SK-N-SH (cell line): ENCODE measurements at regions not wholly inside any gene's neighbourhood (a gene's known extent, or its start where the extent isn't known, plus 50 kb on each side); places are given as distances from the start of the nearest gene placed in this dataset.
"Not testable (repeated sequence)": the region's sequence is repeated elsewhere in the genome, so short reads cannot be mapped to it uniquely, and the experiment has no call there.

Source experiments
- CTCF ChIA-PET: fragments of 300-600, 350-600 bp; formaldehyde crosslinking; extraction: SDS; loops from one replicate; lab custom pipeline; 2021; lab: Yijun Ruan, JAX
- POLR2A ChIA-PET: fragments of 350-600 bp; sonication (Branson Sonifier 250); formaldehyde crosslinking; extraction: SDS; loops from one replicate; lab custom pipeline; 2020; ENCODE audit warnings: antibody characterized with exemption, inconsistent platforms; lab: Yijun Ruan, JAX
- DNase-seq: peaks from one replicate; pipeline ENCODE4 v3.0.0; 2012
- H2AFZ ChIP-seq: fragments of 200-600 bp; sonication (generic); 2 replicates; pipeline ENCODE4 v1.8.1; 2016; ENCODE audit warnings: antibody characterized with exemption, mild to moderate bottlenecking, low read depth
- H3F3A ChIP-seq: fragments of 200-600 bp; sonication (generic); replicated peaks from 2 replicates; pipeline ENCODE3; 2016; ENCODE audit warnings: antibody characterized with exemption, mild to moderate bottlenecking; ENCODE audit not compliant: insufficient read depth
- H3K27ac ChIP-seq, 2 experiments: fragments of 200-500 bp in 1 of 2; fragments of 200-600 bp in 1 of 2; sonication (Bioruptor generic) in 1 of 2; sonication (generic), shearing (Covaris generic) in 1 of 2; 2 replicates each; pipeline versions ENCODE4 v1.5.1 to v1.6.1; 2014 to 2016; ENCODE audit warnings: low read depth in 2 of 2, inconsistent platforms in 1 of 2, low read length in 1 of 2, mild to moderate bottlenecking in 1 of 2, mixed read lengths in 1 of 2
- H3K27me3 ChIP-seq: fragments of 200-600 bp; sonication (generic), shearing (Covaris generic); 2 replicates; pipeline ENCODE4 v1.6.1; 2016; ENCODE audit warnings: mixed run types; ENCODE audit not compliant: insufficient read depth
- H3K36me3 ChIP-seq, 2 experiments: fragments of 200-500 bp in 1 of 2; fragments of 200-600 bp in 1 of 2; sonication (Bioruptor generic) in 1 of 2; sonication (generic) in 1 of 2; replicated peaks in 1 of 2; 2 replicates each; pipeline versions ENCODE3 to v1.5.1; 2014 to 2016; ENCODE audit warnings: low read length in 1 of 2, mild to moderate bottlenecking in 1 of 2; ENCODE audit not compliant: insufficient read depth in 2 of 2, control insufficient read depth in 1 of 2
- H3K4me1 ChIP-seq, 2 experiments: fragments of 200-500 bp in 1 of 2; fragments of 200-600 bp in 1 of 2; sonication (Bioruptor generic) in 1 of 2; sonication (generic), shearing (Covaris generic) in 1 of 2; 2 replicates each; pipeline versions ENCODE4 v1.5.1 to v1.6.1; 2014 to 2016; ENCODE audit warnings: low read depth in 1 of 2, low read length in 1 of 2, mixed run types in 1 of 2; ENCODE audit not compliant: insufficient read depth in 2 of 2, control insufficient read depth in 1 of 2
- H3K4me2 ChIP-seq: fragments of 200-600 bp; sonication (generic), shearing (Covaris generic); 2 replicates; pipeline ENCODE4 v1.6.1; 2017; ENCODE audit warnings: mixed run types
- H3K4me3 ChIP-seq, 2 experiments: fragments of 200-500 bp in 1 of 2; fragments of 200-600 bp in 1 of 2; sonication (Bioruptor generic) in 1 of 2; sonication (generic), shearing (Covaris generic) in 1 of 2; 2 replicates each; pipeline versions ENCODE4 v1.5.1 to v1.8.1; 2014 to 2016; ENCODE audit warnings: low read depth in 2 of 2, inconsistent platforms in 1 of 2, low read length in 1 of 2, mild to moderate bottlenecking in 1 of 2, mixed read lengths in 1 of 2, moderate library complexity in 1 of 2
- H3K79me2 ChIP-seq: fragments of 200-600 bp; sonication (generic); 2 replicates; pipeline ENCODE4 v1.8.1; 2017; ENCODE audit warnings: mild to moderate bottlenecking; ENCODE audit not compliant: insufficient read depth
- H3K9ac ChIP-seq: fragments of 200-600 bp; sonication (generic); 2 replicates; pipeline ENCODE4 v1.6.1; 2017; ENCODE audit warnings: mixed run types
- H3K9me2 ChIP-seq: fragments of 200-600 bp; sonication (generic); 2 replicates; pipeline ENCODE4 v1.6.1; 2017; ENCODE audit warnings: mixed run types
- H3K9me3 ChIP-seq: fragments of 200-600 bp; sonication (generic); 2 replicates; pipeline ENCODE4 v1.6.1; 2017; ENCODE audit warnings: mixed run types, mild to moderate bottlenecking, moderate library complexity
- H4K20me1 ChIP-seq: fragments of 200-600 bp; sonication (generic); 2 replicates; pipeline ENCODE4 v1.6.1; 2017; ENCODE audit warnings: mild to moderate bottlenecking, mixed run types; ENCODE audit not compliant: insufficient read depth
- CHD2 ChIP-seq: fragments of 150-350 bp; IDR thresholded peaks from 2 replicates; pipeline ENCODE4 v1.6.1; 2018; ENCODE audit warnings: low read length; ENCODE audit not compliant: partially characterized antibody
- EP300 ChIP-seq, 2 experiments: IDR thresholded peaks; 2 replicates each; pipeline versions ENCODE4 v1.4.0 to v1.6.1; 2012; ENCODE audit warnings: borderline replicate concordance in 1 of 2, low read depth in 1 of 2, low read length in 1 of 2
- EZH2phosphoT487 ChIP-seq: fragments of 200-600 bp; sonication (generic); IDR thresholded peaks from 2 replicates; pipeline ENCODE4 v1.6.1; 2017; ENCODE audit warnings: low read depth, mixed run types, mild to moderate bottlenecking, antibody characterized with exemption, moderate library complexity, borderline replicate concordance
- FOSL2 ChIP-seq: IDR thresholded peaks from 2 replicates; pipeline ENCODE4 v1.4.0; 2012; ENCODE audit warnings: low read depth, mild to moderate bottlenecking, moderate library complexity, borderline replicate concordance
- FOXM1 ChIP-seq: IDR thresholded peaks from 2 replicates; pipeline ENCODE4 v1.4.0; 2012; ENCODE audit warnings: low read depth, mild to moderate bottlenecking
- GATA2 ChIP-seq: sonication (generic); formaldehyde crosslinking; IDR thresholded peaks from 2 replicates; pipeline ENCODE4 v1.5.0; 2020; ENCODE audit warnings: mild to moderate bottlenecking, missing genetic modification reagents
- NFIC ChIP-seq: IDR thresholded peaks from 2 replicates; pipeline ENCODE4 v1.4.0; 2012; ENCODE audit warnings: borderline replicate concordance
- NRF1 ChIP-seq: IDR thresholded peaks from 2 replicates; pipeline ENCODE4 v1.6.1; 2012; ENCODE audit warnings: low read depth, mild to moderate bottlenecking, low read length
- RAD21 ChIP-seq: IDR thresholded peaks from 2 replicates; pipeline ENCODE4 v1.6.1; 2012; ENCODE audit warnings: mild to moderate bottlenecking, low read length
- RFX5 ChIP-seq: IDR thresholded peaks from 2 replicates; pipeline ENCODE4 v1.6.1; 2012; ENCODE audit warnings: mild to moderate bottlenecking, improper control_type of control experiment, low read length
- SIN3A ChIP-seq: IDR thresholded peaks from 2 replicates; pipeline ENCODE4 v1.6.1; 2012; ENCODE audit warnings: low read depth, mild to moderate bottlenecking, low read length, moderate library complexity, borderline replicate concordance
- TEAD4 ChIP-seq: IDR thresholded peaks from 2 replicates; pipeline ENCODE4 v1.4.0; 2012; ENCODE audit warnings: mild to moderate bottlenecking, borderline replicate concordance; ENCODE audit not compliant: insufficient read depth
- YY1 ChIP-seq: IDR thresholded peaks from 2 replicates; pipeline ENCODE4 v1.4.0; 2012; ENCODE audit warnings: low read depth, mild to moderate bottlenecking
- WGBS: methylation state at CpG from one replicate; pipeline ENCODE4 v1.1.6; 2017; ENCODE audit warnings: low lambda C conversion rate; 5-methylcytosine and 5-hydroxymethylcytosine counted together
- TF ChIP-seq, protein P1 (sequence below): fragments of 150-350 bp; IDR thresholded peaks from 2 replicates; pipeline ENCODE4 v1.6.1; 2017; ENCODE audit warnings: antibody characterized with exemption, low read length, low read depth, borderline replicate concordance
- TF ChIP-seq, protein P2 (sequence below): IDR thresholded peaks from 2 replicates; pipeline ENCODE4 v1.4.0; 2012; ENCODE audit warnings: low read depth
- TF ChIP-seq, protein P3 (sequence below): IDR thresholded peaks from 2 replicates; pipeline ENCODE4 v1.6.1; 2012; ENCODE audit warnings: mild to moderate bottlenecking, low read depth, low read length, moderate library complexity

DNA sequence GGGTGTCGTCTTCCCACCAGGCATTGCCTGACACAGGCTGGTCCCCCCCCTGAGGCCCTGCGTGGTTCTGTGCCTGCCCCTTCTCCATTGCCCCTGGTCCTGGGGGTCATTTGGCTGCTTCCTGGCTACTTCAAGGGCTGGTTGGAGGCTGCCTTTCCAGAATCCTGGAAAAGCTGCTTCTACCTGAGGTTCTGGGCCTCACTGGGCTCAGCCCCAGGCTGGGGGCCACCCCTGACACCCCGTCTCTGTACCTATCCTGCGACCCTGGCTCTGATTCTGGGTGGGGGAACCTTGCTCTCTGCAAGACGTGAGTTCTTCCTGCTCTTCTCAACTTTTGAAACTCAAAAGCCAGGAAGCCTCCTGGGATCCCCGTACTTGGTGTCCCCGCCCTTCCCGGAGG is 149.3 kb upstream of the PTPN1 start:
- H3K9me2 ChIP-seq = no peaks in the 10 kb centered on the region
- H2AFZ ChIP-seq = no peak overlapping the region
- H3K9ac ChIP-seq = no peak overlapping the region
- no peaks in the 10 kb centered on the region for H4K20me1 ChIP-seq
- H3K4me3 ChIP-seq = no peak overlapping the region
- POLR2A ChIA-PET = no interaction called here
- DNase-seq = no peak
- H3K9me3 ChIP-seq = no peaks in the 10 kb centered on the region
- peaks cover 0 to 2% of the 10 kb centered on the region in 2 experiments; a peak in 1 of 4 replicates for H3K4me1 ChIP-seq
- no peaks in the 10 kb centered on the region for H3K27me3 ChIP-seq
- H3K27ac ChIP-seq = no peak overlapping the region
- TF ChIP-seq FOXM1 = no peak
- TF ChIP-seq NFIC = no peak
- TF ChIP-seq EZH2phosphoT487 = no peak
- TF ChIP-seq RAD21 = no peak
- TF ChIP-seq, protein P1, sequence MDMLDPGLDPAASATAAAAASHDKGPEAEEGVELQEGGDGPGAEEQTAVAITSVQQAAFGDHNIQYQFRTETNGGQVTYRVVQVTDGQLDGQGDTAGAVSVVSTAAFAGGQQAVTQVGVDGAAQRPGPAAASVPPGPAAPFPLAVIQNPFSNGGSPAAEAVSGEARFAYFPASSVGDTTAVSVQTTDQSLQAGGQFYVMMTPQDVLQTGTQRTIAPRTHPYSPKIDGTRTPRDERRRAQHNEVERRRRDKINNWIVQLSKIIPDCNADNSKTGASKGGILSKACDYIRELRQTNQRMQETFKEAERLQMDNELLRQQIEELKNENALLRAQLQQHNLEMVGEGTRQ = no peak
- TF ChIP-seq, protein P2, sequence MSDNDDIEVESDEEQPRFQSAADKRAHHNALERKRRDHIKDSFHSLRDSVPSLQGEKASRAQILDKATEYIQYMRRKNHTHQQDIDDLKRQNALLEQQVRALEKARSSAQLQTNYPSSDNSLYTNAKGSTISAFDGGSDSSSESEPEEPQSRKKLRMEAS = no peak
- TF ChIP-seq SIN3A = no peak
- no peak for TF ChIP-seq EP300 (IDR thresholded peaks at IDR 0.05; ENCODE audit: borderline replicate concordance in 1 of 2, low read depth in 1 of 2, low read length in 1 of 2)
- TF ChIP-seq, protein P3, sequence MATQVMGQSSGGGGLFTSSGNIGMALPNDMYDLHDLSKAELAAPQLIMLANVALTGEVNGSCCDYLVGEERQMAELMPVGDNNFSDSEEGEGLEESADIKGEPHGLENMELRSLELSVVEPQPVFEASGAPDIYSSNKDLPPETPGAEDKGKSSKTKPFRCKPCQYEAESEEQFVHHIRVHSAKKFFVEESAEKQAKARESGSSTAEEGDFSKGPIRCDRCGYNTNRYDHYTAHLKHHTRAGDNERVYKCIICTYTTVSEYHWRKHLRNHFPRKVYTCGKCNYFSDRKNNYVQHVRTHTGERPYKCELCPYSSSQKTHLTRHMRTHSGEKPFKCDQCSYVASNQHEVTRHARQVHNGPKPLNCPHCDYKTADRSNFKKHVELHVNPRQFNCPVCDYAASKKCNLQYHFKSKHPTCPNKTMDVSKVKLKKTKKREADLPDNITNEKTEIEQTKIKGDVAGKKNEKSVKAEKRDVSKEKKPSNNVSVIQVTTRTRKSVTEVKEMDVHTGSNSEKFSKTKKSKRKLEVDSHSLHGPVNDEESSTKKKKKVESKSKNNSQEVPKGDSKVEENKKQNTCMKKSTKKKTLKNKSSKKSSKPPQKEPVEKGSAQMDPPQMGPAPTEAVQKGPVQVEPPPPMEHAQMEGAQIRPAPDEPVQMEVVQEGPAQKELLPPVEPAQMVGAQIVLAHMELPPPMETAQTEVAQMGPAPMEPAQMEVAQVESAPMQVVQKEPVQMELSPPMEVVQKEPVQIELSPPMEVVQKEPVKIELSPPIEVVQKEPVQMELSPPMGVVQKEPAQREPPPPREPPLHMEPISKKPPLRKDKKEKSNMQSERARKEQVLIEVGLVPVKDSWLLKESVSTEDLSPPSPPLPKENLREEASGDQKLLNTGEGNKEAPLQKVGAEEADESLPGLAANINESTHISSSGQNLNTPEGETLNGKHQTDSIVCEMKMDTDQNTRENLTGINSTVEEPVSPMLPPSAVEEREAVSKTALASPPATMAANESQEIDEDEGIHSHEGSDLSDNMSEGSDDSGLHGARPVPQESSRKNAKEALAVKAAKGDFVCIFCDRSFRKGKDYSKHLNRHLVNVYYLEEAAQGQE = no peak
- TF ChIP-seq FOSL2 = no peak
- no peak for TF ChIP-seq TEAD4
- no peak for TF ChIP-seq YY1
- TF ChIP-seq GATA2 = no peak
- TF ChIP-seq RFX5 = no peak
- TF ChIP-seq CHD2 = no peak
- TF ChIP-seq NRF1 = no peak
- H3K36me3 ChIP-seq = no peaks in the 10 kb centered on the region
- WGBS = 92% methylated on average over 8 of the region's 8 CpGs
- no peaks in the 10 kb centered on the region for H3F3A ChIP-seq
- H3K79me2 ChIP-seq = no peaks in the 10 kb centered on the region
- no peak overlapping the region for H3K4me2 ChIP-seq
- CTCF ChIA-PET = no interaction called here

DNA sequence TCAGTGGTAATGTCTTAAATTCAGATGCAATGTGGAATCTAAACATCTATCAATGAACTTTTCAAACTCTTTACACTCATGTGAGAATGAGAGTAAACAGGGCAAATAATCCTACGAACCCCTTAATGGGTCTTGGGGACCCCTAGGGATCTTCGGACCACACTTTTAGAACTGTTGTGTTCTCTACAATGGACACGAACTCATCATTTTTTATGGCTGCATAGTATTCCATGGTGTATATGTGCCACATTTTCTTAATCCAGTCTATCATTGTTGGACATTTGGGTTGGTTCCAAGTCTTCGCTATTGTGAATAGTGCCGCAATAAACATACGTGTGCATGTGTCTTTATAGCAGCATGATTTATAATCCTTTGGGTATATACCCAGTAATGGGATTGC is 148.0 kb upstream of the PTPN1 start:
- H3K27me3 ChIP-seq, H3K27ac ChIP-seq, H3F3A ChIP-seq, H3K79me2 ChIP-seq, CTCF ChIA-PET, H3K9me3 ChIP-seq, H4K20me1 ChIP-seq, H2AFZ ChIP-seq, H3K9me2 ChIP-seq, H3K4me2 ChIP-seq, H3K36me3 ChIP-seq, H3K9ac ChIP-seq, POLR2A ChIA-PET, H3K4me3 ChIP-seq, H3K4me1 ChIP-seq, DNase-seq: not testable (repeated sequence)
- 88% methylated on average over 6 of the region's 6 CpGs for WGBS
